Caco-2 (cell line): ENCODE measurements at regions not wholly inside any gene's neighbourhood (a gene's known extent, or its start where the extent isn't known, plus 50 kb on each side); places are given as distances from the start of the nearest gene placed in this dataset.

Source experiments
- BruUV-seq: library from RNA; stranded (reverse); fragments of 400-500 nt; replicated peaks from 2 replicates; lab custom pipeline; 2021; lab: Mats Ljungman, UMichigan
- CTCF ChIA-PET: fragments of 300-600 bp; sonication (Branson Sonifier 250); formaldehyde crosslinking; loops from one replicate; lab custom pipeline; 2022; ENCODE audit warnings: antibody characterized with exemption; lab: Charles Lee
- POLR2A ChIA-PET: fragments of 300-600 bp; sonication (Branson Sonifier 250); formaldehyde crosslinking; loops from one replicate; lab custom pipeline; 2022; ENCODE audit warnings: antibody characterized with exemption; lab: Charles Lee
- DNase-seq, 2 experiments: peaks; one replicate each; pipeline versions ENCODE4 v3.0.0 to v3.0.0-alpha.2; 2020 to 2022
- H3K27me3 ChIP-seq: replicated peaks from 2 replicates; pipeline ENCODE4 v1.6.0; 2011; ENCODE audit warnings: low read length; ENCODE audit not compliant: control insufficient read depth, insufficient read depth
- H3K36me3 ChIP-seq: 2 replicates; pipeline ENCODE4 v1.5.1; 2011; ENCODE audit warnings: low read length; ENCODE audit not compliant: control insufficient read depth, insufficient read depth
- H3K4me1 ChIP-seq: fragments of 250-450 bp; sonication (Bioruptor Pico); 2 replicates; pipeline ENCODE4 v1.5.1; 2020; ENCODE audit warnings: mild to moderate bottlenecking
- H3K4me3 ChIP-seq: 2 replicates; pipeline ENCODE4 v1.5.1; 2011; ENCODE audit warnings: low read depth, mild to moderate bottlenecking, control low read depth, low read length
- H3K9me3 ChIP-seq: fragments of 250-450 bp; sonication (Bioruptor Pico); 2 replicates; pipeline ENCODE4 v1.5.1; 2020; ENCODE audit warnings: mild to moderate bottlenecking, moderate library complexity
- H3K27ac Mint-ChIP-seq: one replicate; pipeline ENCODE4 v1.8.0; 2022; ENCODE audit warnings: mixed read lengths; ENCODE audit not compliant: unreplicated experiment
- H3K27me3 Mint-ChIP-seq: one replicate; pipeline ENCODE4 v1.8.0; 2022; ENCODE audit warnings: mixed read lengths; ENCODE audit not compliant: insufficient read depth, unreplicated experiment
- H3K36me3 Mint-ChIP-seq: one replicate; pipeline ENCODE4 v1.8.0; 2022; ENCODE audit warnings: mild to moderate bottlenecking, mixed read lengths; ENCODE audit not compliant: insufficient read depth, unreplicated experiment
- H3K4me1 Mint-ChIP-seq: one replicate; pipeline ENCODE4 v1.8.0; 2022; ENCODE audit warnings: low read depth, mixed read lengths; ENCODE audit not compliant: unreplicated experiment
- H3K4me3 Mint-ChIP-seq: one replicate; pipeline ENCODE4 v1.8.0; 2022; ENCODE audit warnings: mild to moderate bottlenecking, moderate library complexity, mixed read lengths; ENCODE audit not compliant: unreplicated experiment
- H3K9me3 Mint-ChIP-seq: one replicate; pipeline ENCODE4 v1.8.0; 2022; ENCODE audit warnings: mixed read lengths; ENCODE audit not compliant: unreplicated experiment
- CTCF ChIP-seq, 2 experiments: fragments of 200-600 bp in 1 of 2; IDR thresholded peaks; 1 replicate in 1 of 2; 2 replicates in 1 of 2; pipeline versions ENCODE4 v1.5.1 to v1.8.0; 2011 to 2022; ENCODE audit warnings: antibody characterized with exemption in 1 of 2, control low read depth in 1 of 2, inconsistent platforms in 1 of 2, low read depth in 1 of 2, low read length in 1 of 2, mild to moderate bottlenecking in 1 of 2, moderate library complexity in 1 of 2; ENCODE audit not compliant: insufficient read depth in 1 of 2, severe bottlenecking in 1 of 2, unreplicated experiment in 1 of 2
- intact Hi-C: fragments of 100-400 bp; cut with micrococcal nuclease; formaldehyde crosslinking; loops from one replicate; pipeline ENCODE4 v1.10.0; 2022; ENCODE audit not compliant: unreplicated experiment

- no peaks in the 10 kb centered on the region for H3K4me1 ChIP-seq
- Mint-ChIP-seq H3K36me3 (no peaks in the 10 kb centered on the region), H3K27me3 (no peaks in the 10 kb centered on the region), H3K4me3 (no peak overlapping the region), H3K9me3 (peaks cover 19% of the 10 kb centered on the region), H3K27ac (no peak overlapping the region), H3K4me1 (no peaks in the 10 kb centered on the region)
- H3K36me3 ChIP-seq: no peaks in the 10 kb centered on the region
- ChIA-PET POLR2A (no interaction called here), CTCF (no interaction called here)
- H3K4me3 ChIP-seq: no peak overlapping the region
- BruUV-seq: no TSS peak
- H3K9me3 ChIP-seq: no peaks in the 10 kb centered on the region
- DNase-seq: no peak
- intact Hi-C loops: no loop called here
- TF ChIP-seq CTCF (IDR thresholded peaks at IDR 0.05; ENCODE audit: insufficient read depth in 1 of 2, low read depth in 1 of 2, low read length in 1 of 2, severe bottlenecking in 1 of 2, unreplicated experiment in 1 of 2): no peak
- no peaks in the 10 kb centered on the region for H3K27me3 ChIP-seq
These were observed 484.0 kb downstream of the SPRY1 start for GRCh38 chr4:123880631-123881030.

- Histone ChIP-seq H3K9me3 (no peaks in the 10 kb centered on the region), H3K4me3 (no peak overlapping the region), H3K27me3 (no peaks in the 10 kb centered on the region), H3K36me3 (no peaks in the 10 kb centered on the region), H3K4me1 (no peaks in the 10 kb centered on the region)
- Mint-ChIP-seq H3K27ac (no peak overlapping the region), H3K4me3 (no peak overlapping the region), H3K9me3 (peaks cover 19% of the 10 kb centered on the region), H3K27me3 (no peaks in the 10 kb centered on the region), H3K4me1 (no peaks in the 10 kb centered on the region), H3K36me3 (no peaks in the 10 kb centered on the region)
- no peak for DNase-seq
- no peak for TF ChIP-seq CTCF (IDR thresholded peaks at IDR 0.05; ENCODE audit: insufficient read depth in 1 of 2, low read depth in 1 of 2, low read length in 1 of 2, severe bottlenecking in 1 of 2, unreplicated experiment in 1 of 2)
- BruUV-seq: no TSS peak
- ChIA-PET POLR2A (no interaction called here), CTCF (no interaction called here)
- intact Hi-C loops: no loop called here
These were observed 488.3 kb downstream of the SPRY1 start for GRCh38 chr4:123884922-123885321.

GRCh38 chr4:123889507-123889906 lies 492.9 kb downstream of the SPRY1 start:
- no peak for TF ChIP-seq CTCF (IDR thresholded peaks at IDR 0.05; ENCODE audit: insufficient read depth in 1 of 2, low read depth in 1 of 2, low read length in 1 of 2, severe bottlenecking in 1 of 2, unreplicated experiment in 1 of 2)
- H3K36me3 ChIP-seq: no peaks in the 10 kb centered on the region
- Mint-ChIP-seq H3K27me3 (no peaks in the 10 kb centered on the region), H3K4me3 (no peak overlapping the region), H3K4me1 (no peaks in the 10 kb centered on the region), H3K36me3 (no peaks in the 10 kb centered on the region), H3K9me3 (peaks cover 10% of the 10 kb centered on the region), H3K27ac (no peak overlapping the region)
- H3K4me1 ChIP-seq: no peaks in the 10 kb centered on the region
- no peaks in the 10 kb centered on the region for H3K9me3 ChIP-seq
- H3K27me3 ChIP-seq: no peaks in the 10 kb centered on the region
- intact Hi-C loops: no loop called here
- ChIA-PET POLR2A (no interaction called here), CTCF (no interaction called here)
- no peak for DNase-seq
- no TSS peak for BruUV-seq
- no peak overlapping the region for H3K4me3 ChIP-seq
